ENCODE measurements at regions not wholly inside any gene's neighbourhood (a gene's known extent, or its start where the extent isn't known, plus 50 kb on each side); places are given as distances from the start of the nearest gene placed in this dataset.
"Not testable (repeated sequence)": the region's sequence is repeated elsewhere in the genome, so short reads cannot be mapped to it uniquely, and the experiment has no call there.

DNA sequence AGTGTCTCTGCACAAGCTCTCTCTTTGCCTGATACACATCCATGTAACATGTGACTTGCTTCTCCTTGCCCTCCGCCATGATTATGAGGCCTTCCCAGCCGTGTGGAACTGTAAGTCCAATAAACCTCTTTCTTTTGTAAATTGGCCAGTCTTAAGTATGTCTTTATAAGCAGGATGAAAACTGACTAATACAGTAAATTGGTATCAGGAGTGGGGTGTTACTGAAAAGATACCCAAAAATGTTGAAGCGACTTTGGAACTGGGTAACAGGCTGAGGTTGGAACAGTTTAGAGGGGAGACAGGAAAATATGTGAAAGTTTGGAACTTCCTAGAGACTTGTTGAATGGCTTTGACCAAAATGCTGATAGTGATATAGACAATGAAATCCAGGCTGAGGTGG lies 346.9 kb downstream of the ZNF248 start:
- not testable (repeated sequence) for TF ChIP-seq ZNF274 (IDR thresholded peaks at IDR 0.05; ENCODE audit: low read depth, low read length); SUZ12 (IDR thresholded peaks at IDR 0.05; ENCODE audit: extremely low read depth, insufficient read depth, insufficient read length)

Data from NT2/D1 (cell line).